ENCODE measurements at regions not wholly inside any gene's neighbourhood (a gene's known extent, or its start where the extent isn't known, plus 50 kb on each side); places are given as distances from the start of the nearest gene placed in this dataset.

- no peak for DNase-seq (ENCODE audit: low read depth)
Observed at GRCh38 chr19:31119951-31120690, 229.1 kb downstream of the TSHZ3 start.

DNA sequence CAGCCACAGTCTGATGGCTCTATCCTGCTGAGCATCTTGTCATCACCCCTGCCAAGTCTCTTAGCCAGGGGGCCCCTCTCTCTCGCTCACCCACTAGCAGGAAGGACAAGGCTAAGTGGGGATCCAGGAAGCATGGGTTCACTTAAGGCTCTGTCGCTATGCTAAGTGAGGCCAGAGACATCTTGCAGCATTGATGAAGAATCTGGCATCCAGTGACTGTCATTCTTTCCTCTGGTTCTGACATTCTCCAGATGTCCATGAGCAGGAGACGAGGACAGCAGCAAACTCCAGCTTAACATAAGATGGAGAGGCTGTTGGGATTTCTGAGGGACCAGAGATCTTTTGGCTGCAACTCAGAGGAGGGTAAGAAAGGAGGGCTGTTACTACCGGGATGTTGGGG is 230.2 kb downstream of the TSHZ3 start:
- no peak for DNase-seq (ENCODE audit: low read depth)

DNA sequence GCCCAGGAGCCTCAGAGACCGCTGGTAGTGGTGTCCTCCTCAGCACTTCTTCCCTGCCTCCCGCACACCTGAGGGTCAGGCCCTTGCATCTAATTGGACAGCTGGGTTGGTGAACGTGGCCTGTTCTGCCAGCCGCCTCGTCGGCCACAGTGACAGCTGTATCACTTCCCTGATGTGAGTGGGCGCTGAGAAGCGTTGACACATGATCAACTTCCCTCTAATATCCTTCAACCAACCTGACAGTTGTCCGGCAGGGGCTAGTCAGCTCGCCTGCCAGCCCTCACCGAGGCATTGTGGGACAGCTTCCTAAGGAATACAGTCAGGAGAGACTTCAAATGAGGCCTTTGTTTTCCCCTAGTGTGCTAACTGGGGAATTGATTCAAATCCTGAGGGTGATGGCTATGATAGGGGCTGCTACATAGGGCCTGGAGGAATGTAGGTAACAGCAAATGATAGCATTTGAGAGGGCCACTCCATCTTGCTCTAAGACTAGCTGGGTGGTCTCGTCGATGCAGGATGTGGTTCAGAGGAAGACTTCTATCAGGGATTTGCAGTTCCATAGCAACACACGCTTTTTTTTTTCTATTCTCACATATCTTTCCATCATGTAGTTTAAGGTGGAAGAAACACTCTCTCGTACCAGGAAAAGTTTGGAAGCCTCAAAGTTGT is 230.8 kb downstream of the TSHZ3 start:
- DNase-seq (ENCODE audit: low read depth): no peak

- no peak for DNase-seq (ENCODE audit: low read depth)
Observed at GRCh38 chr19:31114585-31114984, 234.7 kb downstream of the TSHZ3 start.

- DNase-seq (ENCODE audit: low read depth): no peak
Observed at GRCh38 chr19:31113293-31113692, 235.9 kb downstream of the TSHZ3 start.

DNA sequence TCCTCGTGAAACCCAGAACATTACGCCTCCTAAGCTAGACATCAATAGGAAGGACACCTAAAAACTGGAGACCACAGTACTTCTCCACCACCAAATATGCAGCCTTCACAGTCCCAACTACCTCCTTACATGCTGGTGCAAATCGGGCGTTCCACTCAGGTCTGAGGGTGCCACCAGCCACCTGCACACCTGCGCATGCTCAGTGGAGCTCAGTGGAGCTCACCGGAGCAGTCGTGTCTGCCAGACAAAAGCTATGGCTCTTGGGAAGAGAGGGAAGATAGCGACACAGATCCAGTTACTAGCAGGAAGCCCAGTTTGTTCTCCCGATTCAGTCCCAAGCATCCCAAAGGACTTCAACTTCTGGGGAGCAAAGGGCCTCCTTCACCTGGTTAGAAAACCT is 237.1 kb downstream of the TSHZ3 start:
- no peak for DNase-seq (ENCODE audit: low read depth)

- DNase-seq (ENCODE audit: low read depth): no peak
Observed at GRCh38 chr19:31111741-31112140, 237.5 kb downstream of the TSHZ3 start.

DNA sequence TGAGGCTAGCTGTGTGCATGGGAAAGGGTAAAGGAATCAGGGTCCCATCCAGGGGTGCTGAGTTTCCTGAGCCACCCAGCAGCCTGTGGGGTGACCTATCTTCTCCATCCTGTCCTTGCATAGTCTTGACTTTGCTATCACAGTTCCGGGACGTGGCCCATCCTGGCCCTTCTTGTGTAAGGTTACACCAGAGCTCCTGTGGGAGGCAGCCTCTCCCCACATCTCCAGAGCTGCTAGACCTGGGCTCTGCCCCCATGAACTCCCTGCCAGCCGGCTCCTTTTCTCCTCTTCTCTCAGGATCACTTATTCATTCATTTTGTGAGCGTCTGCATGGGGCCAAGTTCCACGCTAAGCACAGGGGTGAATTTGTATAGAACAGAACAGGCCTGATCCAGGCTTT is 238.9 kb downstream of the TSHZ3 start:
- no peak for DNase-seq (ENCODE audit: low read depth)

DNA sequence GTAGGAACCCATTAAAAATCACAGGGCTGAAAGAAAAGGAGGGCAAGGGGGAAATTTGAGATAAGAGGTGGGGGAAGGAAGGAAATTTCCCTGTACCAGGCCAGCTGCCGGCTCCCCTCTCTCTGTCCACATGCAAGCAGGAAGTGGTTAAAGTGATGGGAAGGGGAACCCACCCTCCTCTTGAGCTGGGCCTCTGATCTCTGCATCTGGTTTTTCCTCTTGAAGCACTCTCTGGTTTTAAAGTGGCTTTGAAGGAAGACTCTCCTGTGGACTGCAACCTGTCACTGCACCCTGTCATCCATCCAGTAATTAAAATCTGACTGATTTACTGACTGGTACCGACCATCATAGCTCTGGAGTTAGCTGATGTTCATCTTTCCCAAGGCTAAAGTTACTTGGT is 239.6 kb downstream of the TSHZ3 start:
- DNase-seq (ENCODE audit: low read depth): no peak

- no peak for DNase-seq (ENCODE audit: low read depth)
Observed at GRCh38 chr19:31107096-31107495, 242.1 kb downstream of the TSHZ3 start.

- DNase-seq (ENCODE audit: low read depth): no peak
Observed at GRCh38 chr19:31105761-31106160, 243.5 kb downstream of the TSHZ3 start.

DNA sequence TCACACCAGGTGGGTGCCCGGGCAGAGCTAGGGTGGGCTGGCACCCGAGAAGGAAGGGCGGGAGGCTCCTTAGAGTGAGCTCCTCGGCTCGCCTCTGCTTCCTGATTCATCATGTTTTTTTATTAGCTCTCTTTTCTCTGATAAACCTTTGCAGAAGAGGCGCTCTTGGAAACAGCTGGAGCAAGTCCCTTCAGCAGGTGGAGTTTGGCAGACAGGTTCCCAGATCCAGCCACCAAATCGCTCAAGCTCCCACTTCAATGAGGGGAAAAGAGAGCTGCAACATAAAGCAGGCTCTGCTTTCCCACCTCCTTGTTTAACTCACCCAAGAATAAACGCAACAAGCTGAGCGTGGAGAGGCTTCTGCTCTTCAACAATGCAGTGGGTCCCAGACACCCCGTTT is 244.8 kb downstream of the TSHZ3 start:
- no peak for DNase-seq (ENCODE audit: low read depth)

DNA sequence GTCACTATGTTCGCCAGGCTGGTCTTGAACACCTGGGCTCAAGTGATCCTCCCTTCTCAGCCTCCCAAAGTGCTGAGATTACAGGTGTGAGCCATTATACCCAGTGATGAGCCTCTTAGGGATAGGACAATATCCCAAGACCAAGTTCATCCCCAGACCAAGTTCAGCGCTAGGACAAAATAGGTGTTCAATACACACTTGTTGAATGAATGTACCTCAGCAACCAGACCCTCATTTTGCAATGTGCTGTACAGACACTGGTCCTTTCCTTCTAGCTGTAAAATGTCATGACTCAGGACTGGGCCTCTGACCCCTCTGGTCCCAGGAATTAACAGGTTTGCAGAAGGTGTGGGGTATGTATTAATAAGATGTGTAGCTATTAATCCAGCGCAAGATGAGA is 246.0 kb downstream of the TSHZ3 start:
- no peak for DNase-seq (ENCODE audit: low read depth)

- DNase-seq (ENCODE audit: low read depth): no peak
Observed at GRCh38 chr19:31102674-31103073, 246.6 kb downstream of the TSHZ3 start.

- DNase-seq (ENCODE audit: low read depth): no peak
Observed at GRCh38 chr19:31100981-31101380, 248.3 kb downstream of the TSHZ3 start.

GRCh38 chr19:31100206-31100590 is 249.0 kb downstream of the TSHZ3 start:
- DNase-seq (ENCODE audit: low read depth): no peak

DNA sequence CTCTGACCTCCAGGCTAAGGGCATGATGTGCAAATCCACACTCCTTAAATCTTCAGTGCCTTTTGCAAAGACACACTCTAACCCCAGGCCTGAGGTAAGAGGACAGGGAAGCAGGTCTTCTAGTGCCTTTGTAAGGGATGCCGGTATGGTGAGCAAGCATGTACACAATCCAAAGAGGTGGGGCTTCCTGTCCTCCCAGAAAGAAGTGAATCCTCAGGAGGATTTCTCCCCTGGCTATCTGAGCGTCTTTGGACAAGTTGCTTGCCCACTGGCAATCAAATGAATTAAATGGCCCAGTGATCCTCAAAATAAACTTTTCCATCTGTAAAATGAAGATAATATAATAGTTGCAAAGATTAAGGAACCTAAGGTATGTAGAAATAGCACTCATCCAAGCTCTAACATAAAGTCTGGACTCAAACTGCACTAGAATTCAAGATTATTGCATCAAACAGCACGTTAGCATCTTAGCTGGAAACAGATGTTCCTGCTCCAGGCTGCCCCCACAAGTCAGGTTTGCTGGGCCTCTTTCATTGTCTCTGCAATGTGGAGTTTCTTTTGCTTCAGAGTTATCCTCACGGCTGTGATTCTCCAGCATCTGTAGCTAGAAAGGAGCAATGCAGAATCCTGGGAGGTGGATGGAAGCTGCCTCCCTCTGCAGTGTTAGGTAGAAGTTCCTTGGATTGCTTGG is 249.6 kb downstream of the TSHZ3 start:
- DNase-seq (ENCODE audit: low read depth): no peak

DNA sequence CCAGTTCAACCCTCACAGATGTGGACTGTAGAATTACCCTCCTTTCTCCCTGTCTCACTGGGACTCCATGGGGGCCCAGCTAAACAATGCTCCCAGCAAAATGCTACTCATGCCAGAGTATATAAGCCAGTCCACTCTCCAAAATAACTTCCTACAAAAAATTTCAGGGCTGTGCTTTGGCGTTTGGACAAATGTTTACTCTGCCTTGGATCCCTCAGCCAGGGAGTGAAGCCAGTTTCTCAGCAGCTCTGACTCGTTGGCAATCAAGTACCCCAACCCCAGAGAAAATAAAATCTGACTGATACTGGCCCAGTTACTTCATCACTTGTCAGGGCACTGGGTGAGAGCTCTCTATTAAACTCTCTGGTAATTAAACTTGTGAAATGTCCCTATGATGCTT is 250.4 kb downstream of the TSHZ3 start:
- no peak for DNase-seq (ENCODE audit: low read depth)

DNA sequence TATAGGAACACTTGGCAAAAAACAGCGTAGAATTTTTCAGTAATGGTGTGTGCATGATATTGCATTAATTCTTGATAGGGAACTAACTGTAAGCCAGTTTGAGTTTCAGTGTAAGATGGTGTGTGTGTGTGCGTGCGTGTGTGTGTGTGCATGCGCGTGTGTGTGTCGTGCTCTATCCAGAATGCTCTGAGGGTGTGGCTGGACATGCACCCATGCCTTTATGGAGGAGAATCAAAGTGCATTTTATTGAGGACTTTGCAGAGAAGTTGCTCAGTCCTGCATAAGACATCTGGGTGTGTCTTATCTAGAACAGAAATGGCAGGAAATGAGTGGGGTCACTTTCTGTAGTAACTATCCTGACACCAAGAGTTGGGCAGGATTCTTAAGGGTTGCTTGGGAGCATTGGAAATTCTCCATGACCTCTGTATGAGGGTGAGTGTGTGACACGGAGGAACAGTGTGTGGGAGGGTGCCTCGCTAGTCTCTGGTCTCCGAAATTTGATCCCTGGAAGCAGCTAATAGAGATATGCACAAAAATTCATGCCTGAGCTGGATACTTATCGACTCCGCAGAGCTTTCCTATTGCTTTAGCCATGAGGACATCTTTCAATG is 252.2 kb downstream of the TSHZ3 start:
- DNase-seq (ENCODE audit: low read depth): no peak

- no peak for DNase-seq (ENCODE audit: low read depth)
Observed at GRCh38 chr19:31096062-31096830, 253.0 kb downstream of the TSHZ3 start.

DNA sequence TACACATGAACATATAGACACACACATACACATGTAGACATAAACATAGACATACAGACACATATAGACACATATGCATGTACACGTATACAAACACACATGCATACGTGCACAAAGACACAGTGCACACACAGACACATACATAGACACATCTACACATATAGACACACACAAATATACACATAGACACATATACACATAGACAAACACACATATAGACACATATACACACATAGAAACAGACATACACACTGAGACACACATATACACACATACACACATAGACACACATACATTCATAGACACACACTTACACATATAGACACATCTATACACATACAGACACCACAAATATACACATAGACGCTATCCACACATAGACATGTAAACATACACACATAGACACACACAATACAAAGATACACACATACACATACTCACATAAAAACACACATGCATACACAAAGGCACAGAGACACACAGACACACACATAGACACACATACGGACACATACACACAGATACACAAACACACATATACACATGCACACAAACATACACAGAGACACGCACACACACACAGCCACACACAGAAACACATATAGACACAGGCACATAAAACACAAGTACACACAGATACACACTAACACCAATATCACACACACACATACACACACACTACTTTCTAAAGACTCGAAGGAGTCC is 254.0 kb downstream of the TSHZ3 start:
- no peak for DNase-seq (ENCODE audit: low read depth)

GRCh38 chr19:31092274-31092673 is 257.0 kb downstream of the TSHZ3 start:
- DNase-seq (ENCODE audit: low read depth): no peak

Data from GM04504 (cell line).